HG02970 (cell line): ENCODE measurements at regions not wholly inside any gene's neighbourhood (a gene's known extent, or its start where the extent isn't known, plus 50 kb on each side); places are given as distances from the start of the nearest gene placed in this dataset.

Experiments
- ATAC-seq: cut with Tn5 transposase; IDR thresholded peaks from one replicate; pipeline ENCODE4 v1.9.1; 2021; ENCODE audit warnings: mild to moderate bottlenecking, moderate library complexity, moderate number of reproducible peaks; ENCODE audit not compliant: unreplicated experiment, low FRiP score

GRCh38 chr15:94021621-94022320 is 209.6 kb upstream of the MCTP2 start:
- no peak for ATAC-seq

DNA sequence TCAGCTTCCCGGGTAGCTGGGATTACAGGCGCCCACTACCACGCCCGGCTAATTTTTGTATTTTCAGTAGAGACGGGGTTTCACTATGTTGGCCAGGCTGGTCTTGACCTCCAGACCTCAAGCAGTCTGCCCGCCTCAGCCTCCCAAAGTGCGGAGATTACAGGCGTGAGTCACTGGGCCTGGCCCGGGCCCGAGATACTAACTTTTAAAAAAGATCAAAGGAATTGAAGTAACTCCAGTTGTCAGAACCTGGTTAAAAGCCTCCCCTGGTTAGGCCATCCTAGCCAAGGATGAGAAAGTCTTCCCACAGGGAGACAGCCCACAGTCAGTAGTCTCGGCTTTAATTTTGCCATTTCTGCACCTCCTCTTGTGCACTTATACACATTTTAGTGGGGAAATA is 212.3 kb upstream of the MCTP2 start:
- ATAC-seq = no peak

- ATAC-seq = no peak
Observed at GRCh38 chr15:94015324-94015723, 216.0 kb upstream of the MCTP2 start.

GRCh38 chr15:94008104-94009074 is 223.0 kb upstream of the MCTP2 start:
- ATAC-seq = no peak

GRCh38 chr15:94004697-94005096 is 226.7 kb upstream of the MCTP2 start:
- no peak for ATAC-seq

DNA sequence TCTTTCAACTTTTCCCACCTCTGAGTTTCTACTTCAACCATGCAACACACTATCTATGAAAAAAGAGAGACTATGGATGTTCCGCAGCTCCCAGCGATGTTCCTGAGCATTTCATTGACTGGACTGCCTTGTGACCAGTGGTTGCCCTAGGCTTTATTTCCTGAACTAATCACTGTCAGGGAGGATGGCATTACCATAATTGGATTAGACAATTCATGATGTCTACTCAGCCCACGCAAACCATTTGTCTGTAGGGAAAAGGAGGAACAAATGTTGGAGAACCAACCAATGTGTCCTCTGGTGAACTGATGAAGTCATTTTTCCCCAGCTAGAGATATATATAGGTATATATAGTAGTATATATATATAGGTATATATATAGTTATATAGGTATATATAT is 229.3 kb upstream of the MCTP2 start:
- no peak for ATAC-seq

DNA sequence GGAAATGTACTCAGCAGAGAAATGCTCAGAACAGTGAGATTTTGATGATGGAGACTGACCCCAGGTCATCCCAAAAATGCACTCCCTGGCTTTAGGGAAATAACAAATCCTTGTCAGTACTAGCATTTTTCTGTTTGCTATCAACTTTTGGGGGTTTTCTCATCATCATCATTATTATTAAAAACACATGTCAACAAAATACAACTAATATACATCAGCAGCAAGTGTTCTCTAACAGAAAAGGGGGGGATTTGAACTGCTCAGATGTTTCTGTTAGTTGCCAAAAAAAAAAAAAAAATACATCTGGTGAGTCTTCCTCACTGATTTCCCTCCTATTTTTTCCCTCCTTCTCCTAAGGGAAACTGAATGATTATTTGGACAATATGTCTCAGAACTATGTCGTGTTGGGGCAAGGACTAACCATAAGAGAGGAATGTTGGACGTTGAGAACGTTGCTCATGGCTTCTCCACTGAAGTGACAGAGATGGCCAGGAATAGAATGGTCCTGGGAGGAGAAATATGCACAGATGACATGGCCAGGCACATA is 230.0 kb upstream of the MCTP2 start:
- no peak for ATAC-seq

GRCh38 chr15:94000606-94001005 is 230.8 kb upstream of the MCTP2 start:
- no peak for ATAC-seq

DNA sequence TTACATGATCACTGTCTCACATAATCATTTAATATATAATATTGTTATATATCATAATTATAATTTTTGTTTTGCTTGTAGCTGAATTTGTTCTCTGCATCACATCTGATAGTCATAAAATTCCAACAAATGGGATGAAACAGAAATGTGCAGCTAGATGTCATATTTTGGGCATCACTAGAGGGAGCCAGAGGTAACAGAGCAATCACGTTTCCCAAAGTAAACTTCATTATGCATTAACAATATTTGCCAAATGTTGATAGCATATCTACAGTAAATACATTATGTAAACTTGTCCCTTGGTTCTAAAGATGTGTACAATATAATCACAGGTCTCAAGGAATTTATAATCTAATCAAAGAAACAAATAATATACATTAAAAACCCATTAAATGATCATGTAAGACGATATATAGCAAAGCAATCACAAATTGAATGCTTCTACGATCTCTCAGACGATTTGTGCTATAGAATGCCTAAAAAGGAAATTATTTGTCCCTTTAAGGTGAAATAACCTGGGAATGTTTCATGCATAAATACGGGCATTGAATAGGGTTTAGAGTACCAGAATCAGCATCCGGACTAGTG is 234.2 kb upstream of the MCTP2 start:
- ATAC-seq = no peak

- no peak for ATAC-seq
Observed at GRCh38 chr15:93989440-93989998, 241.8 kb upstream of the MCTP2 start.

DNA sequence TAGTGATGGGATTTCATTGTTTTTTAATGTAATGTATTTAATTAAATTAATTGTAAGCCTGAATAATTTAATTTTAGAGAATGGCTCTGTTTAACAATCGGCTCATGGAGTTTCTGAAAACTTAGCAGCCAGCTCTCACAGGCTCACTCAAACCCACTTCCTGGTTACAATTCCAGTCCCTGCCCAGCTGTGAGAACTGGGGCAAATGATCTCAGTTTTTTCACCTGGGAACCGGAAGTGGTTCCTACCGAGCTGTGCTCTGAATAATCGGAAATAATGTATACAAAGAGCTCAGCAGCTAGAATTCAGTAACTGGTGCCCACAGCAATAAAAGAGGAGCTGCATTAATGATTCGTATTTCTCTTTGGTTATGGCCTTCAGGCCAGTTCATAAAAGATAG is 244.3 kb upstream of the MCTP2 start:
- no peak for ATAC-seq

DNA sequence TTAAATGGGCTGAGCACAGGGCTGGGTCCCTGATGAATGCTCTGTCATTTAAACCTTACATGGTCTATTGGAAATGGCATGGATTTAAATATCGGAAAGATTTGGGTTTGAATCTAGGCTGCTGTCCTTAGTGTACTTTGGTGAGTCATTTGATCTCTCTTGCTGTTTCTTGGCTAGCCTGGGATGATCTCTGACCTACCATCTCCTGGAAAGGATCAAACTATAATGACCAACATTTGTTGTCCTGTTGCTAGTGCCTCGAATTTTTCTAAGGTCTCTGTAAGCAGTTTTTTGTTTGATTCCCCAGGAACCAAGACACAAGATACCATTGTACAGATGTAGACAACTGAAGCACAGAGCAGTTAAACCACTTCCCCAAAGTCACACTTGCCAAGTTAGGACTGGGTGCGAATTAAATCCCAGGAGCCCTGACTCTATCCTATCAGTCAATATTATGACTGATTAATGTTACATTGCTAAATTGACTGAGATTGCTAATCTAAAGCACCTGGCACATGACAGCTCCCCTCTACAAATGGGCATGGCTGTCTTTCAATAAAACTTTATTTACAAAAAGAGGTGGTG is 244.9 kb upstream of the MCTP2 start:
- no peak for ATAC-seq

DNA sequence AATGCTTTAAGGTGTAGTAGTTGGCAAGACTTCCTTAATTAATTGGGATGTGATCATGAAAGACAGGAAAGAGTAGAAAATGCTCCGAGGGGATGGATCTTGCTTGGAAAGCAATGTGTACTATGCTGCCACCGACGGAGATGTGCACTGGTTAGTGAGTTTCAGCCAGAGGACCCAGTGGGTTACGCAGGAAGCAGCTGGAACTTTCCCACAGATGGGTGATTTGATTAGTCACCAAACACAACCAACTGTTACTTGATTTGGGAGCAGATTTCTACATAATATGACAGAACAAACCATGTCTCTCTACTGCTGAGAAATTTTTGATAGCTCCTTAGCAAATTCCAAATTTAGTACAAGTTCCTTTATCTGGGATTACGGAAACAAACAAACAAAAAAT is 245.4 kb upstream of the MCTP2 start:
- no peak for ATAC-seq

DNA sequence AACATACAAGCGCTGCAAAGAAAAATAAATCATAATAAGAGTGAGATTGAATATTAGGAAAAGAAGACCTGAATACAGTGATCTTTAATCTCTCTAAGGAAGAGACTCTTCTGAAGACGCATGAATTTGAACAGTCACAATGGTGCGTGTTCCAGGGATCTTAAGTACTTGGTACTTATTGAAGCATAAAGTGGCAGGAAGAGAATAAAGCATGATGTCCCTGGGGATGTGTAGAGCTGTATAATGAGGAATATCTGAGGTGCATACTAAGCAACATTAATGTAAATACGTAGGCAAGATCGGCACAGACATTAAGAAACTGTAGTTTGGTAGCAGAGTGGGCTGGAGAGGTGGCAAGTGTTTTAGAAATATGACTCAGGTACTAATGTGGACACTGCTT is 246.2 kb upstream of the MCTP2 start:
- no peak for ATAC-seq

DNA sequence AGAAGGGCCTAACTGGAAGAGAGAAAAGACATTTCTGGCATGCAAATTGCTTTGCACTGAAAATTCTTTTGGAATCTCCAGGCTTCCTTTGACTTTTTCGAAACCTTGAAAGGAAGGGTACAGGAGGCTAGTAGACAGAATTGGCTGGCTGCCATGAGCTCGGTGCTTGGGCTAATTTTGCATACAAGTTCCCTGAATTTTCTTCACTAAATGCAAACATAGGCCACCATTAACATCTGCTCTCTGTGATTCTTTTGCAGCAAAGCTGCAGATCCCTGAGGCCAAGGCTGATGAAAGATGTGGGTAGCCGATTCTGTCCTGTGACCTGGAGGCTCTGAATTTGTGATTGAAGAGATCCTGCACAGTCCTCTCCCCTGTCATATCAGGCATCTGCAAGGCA is 247.8 kb upstream of the MCTP2 start:
- no peak for ATAC-seq

- no peak for ATAC-seq
Observed at GRCh38 chr15:93982226-93982727, 249.1 kb upstream of the MCTP2 start.

DNA sequence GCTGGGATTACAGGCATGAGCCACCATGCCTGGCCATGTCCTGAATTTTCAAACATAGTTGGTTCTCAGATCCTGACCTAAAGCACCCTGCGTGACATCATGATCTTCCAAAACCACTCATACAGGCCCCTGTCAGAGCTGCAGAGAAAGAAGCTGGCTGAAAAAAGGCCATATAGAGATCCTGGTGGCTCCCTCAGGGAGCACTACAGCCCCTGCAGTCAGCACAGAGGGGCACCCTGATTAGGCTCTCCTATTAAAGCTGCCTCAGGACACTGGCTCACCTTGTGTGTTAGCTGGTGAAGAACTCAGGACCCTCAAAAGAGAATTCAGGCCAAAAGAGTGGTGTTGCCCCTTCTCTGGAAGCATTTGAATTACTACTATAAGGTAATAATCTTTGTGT is 249.7 kb upstream of the MCTP2 start:
- no peak for ATAC-seq

DNA sequence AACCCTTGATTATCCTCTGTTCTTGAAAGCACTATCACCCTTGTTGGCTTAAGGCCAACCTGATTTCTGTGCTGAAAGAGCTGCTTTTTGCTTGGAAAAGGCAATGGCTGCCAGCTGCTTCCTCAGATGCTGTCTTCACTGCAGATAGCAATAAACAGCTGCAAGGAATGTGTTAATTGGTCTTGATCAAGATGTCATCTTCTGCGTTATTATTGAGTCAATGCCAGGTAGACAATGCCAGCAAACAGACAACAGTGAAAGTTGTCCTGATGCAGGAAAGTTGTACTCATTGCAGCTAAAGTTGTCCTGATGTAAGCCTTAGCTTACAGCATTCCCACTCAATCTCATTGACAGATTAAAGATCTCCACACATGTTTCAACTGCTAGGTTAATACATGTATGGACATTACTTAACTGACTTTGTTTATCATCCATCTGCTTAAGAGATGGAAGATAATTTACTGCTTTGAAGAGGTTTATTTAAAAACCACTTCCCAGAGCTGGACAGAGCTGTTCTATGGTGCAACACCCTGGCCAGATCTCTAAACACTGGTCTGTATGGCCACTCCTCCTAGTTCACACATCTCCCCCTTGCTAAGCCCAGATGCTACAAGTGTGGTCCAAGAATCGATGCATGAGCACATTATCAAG is 251.0 kb upstream of the MCTP2 start:
- ATAC-seq = no peak

DNA sequence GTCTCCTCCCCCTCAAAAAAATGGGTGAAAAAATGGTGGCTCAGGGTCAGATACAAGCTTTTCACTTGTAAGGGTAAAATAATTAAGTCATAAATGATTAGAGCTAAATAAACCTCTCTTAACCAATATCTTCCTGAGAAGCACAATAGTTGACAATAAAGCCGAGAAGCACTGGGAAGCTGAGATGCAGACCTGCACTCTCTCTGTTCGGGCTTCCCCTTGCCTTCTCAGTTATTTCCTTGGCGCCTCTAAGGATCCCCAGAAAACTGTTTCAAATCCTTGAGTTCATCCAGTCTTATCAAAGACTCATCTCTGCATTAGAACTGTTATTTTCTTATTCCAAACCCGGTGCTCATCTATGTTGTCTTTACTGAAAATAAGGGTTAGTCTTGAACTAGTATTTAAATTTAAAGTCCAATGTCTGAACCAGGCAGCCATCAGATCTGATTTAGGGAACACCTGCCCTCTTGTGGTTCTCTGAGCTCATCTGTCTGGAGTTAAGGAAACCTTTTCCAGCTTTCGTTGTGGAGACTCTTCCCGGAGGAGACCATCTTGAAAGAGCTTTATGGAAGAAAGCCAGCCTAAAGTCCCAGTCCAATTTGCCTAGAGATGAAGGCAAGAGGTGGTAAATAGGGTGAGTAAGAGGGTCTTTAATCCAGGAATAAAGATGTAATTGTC is 256.4 kb upstream of the MCTP2 start:
- no peak for ATAC-seq
